Activated naive CD4-positive, alpha-beta T cell treated with anti-CD3 and anti-CD28 coated beads, Interleukin-2, amount 50 U/mL, for 24 hours (primary cell): ENCODE measurements at regions not wholly inside any gene's neighbourhood (a gene's known extent, or its start where the extent isn't known, plus 50 kb on each side); places are given as distances from the start of the nearest gene placed in this dataset.
"Not testable (repeated sequence)": the region's sequence is repeated elsewhere in the genome, so short reads cannot be mapped to it uniquely, and the experiment has no call there.

ENCODE experiments used
- H3K27ac Mint-ChIP-seq: one replicate; pipeline ENCODE4 v1.8.0; 2021; ENCODE audit warnings: mild to moderate bottlenecking, mixed read lengths
- H3K27me3 Mint-ChIP-seq: one replicate; pipeline ENCODE4 v1.8.0; 2021; ENCODE audit warnings: mixed read lengths
- H3K36me3 Mint-ChIP-seq: one replicate; pipeline ENCODE4 v1.8.0; 2021; ENCODE audit warnings: mixed read lengths
- H3K4me1 Mint-ChIP-seq: one replicate; pipeline ENCODE4 v1.8.0; 2021; ENCODE audit warnings: mixed read lengths
- H3K4me3 Mint-ChIP-seq: one replicate; pipeline ENCODE4 v1.8.0; 2021; ENCODE audit warnings: mild to moderate bottlenecking, mixed read lengths
- H3K9me3 Mint-ChIP-seq: one replicate; pipeline ENCODE4 v1.8.0; 2021; ENCODE audit warnings: mixed read lengths

- no peak overlapping the region for H3K27ac Mint-ChIP-seq
These were observed 65.6 kb upstream of the MAML3 start for GRCh38 chr4:140219567-140219966.

GRCh38 chr4:140219070-140219469 lies 65.1 kb upstream of the MAML3 start:
- not testable (repeated sequence) for H3K27ac Mint-ChIP-seq, H3K27me3 Mint-ChIP-seq, H3K36me3 Mint-ChIP-seq, H3K4me1 Mint-ChIP-seq, H3K4me3 Mint-ChIP-seq, H3K9me3 Mint-ChIP-seq

More at GRCh38 chr4:140219567-140219966, 65.6 kb upstream of the MAML3 start:
- H3K4me1 Mint-ChIP-seq: no peaks in the 10 kb centered on the region
- no peaks in the 10 kb centered on the region for H3K36me3 Mint-ChIP-seq
- H3K4me3 Mint-ChIP-seq: no peak overlapping the region
- H3K9me3 Mint-ChIP-seq: no peaks in the 10 kb centered on the region
- peaks cover 2% of the 10 kb centered on the region for H3K27me3 Mint-ChIP-seq

GRCh38 chr4:140213749-140214148 lies 59.8 kb upstream of the MAML3 start:
- H3K36me3 Mint-ChIP-seq: no peaks in the 10 kb centered on the region
- no peak overlapping the region for H3K4me3 Mint-ChIP-seq
- no peak overlapping the region for H3K27ac Mint-ChIP-seq
- no peaks in the 10 kb centered on the region for H3K4me1 Mint-ChIP-seq
- H3K9me3 Mint-ChIP-seq: no peaks in the 10 kb centered on the region
- H3K27me3 Mint-ChIP-seq: peaks cover 3% of the 10 kb centered on the region

- H3K4me3 Mint-ChIP-seq: no peak overlapping the region
- H3K36me3 Mint-ChIP-seq: no peaks in the 10 kb centered on the region
- peaks cover 3% of the 10 kb centered on the region for H3K27me3 Mint-ChIP-seq
- no peak overlapping the region for H3K27ac Mint-ChIP-seq
- H3K4me1 Mint-ChIP-seq: no peaks in the 10 kb centered on the region
- no peaks in the 10 kb centered on the region for H3K9me3 Mint-ChIP-seq
These were observed 59.1 kb upstream of the MAML3 start for GRCh38 chr4:140213116-140213515.

GRCh38 chr4:140212646-140213045 lies 58.7 kb upstream of the MAML3 start:
- H3K4me3 Mint-ChIP-seq: no peak overlapping the region
- H3K4me1 Mint-ChIP-seq: no peaks in the 10 kb centered on the region
- H3K27ac Mint-ChIP-seq: no peak overlapping the region
- no peaks in the 10 kb centered on the region for H3K36me3 Mint-ChIP-seq
- no peaks in the 10 kb centered on the region for H3K9me3 Mint-ChIP-seq
- H3K27me3 Mint-ChIP-seq: peaks cover 3% of the 10 kb centered on the region

GRCh38 chr4:140212194-140212593 lies 58.2 kb upstream of the MAML3 start:
- Mint-ChIP-seq H3K9me3 (no peaks in the 10 kb centered on the region), H3K4me3 (no peak overlapping the region), H3K27ac (no peak overlapping the region), H3K4me1 (no peaks in the 10 kb centered on the region), H3K36me3 (no peaks in the 10 kb centered on the region), H3K27me3 (peaks cover 3% of the 10 kb centered on the region)

- Mint-ChIP-seq H3K36me3 (no peaks in the 10 kb centered on the region), H3K27me3 (peaks cover 3% of the 10 kb centered on the region), H3K4me3 (no peak overlapping the region), H3K4me1 (no peaks in the 10 kb centered on the region), H3K27ac (no peak overlapping the region), H3K9me3 (no peaks in the 10 kb centered on the region)
These were observed 57.7 kb upstream of the MAML3 start for GRCh38 chr4:140211693-140212092.

- no peaks in the 10 kb centered on the region for H3K4me1 Mint-ChIP-seq
- H3K4me3 Mint-ChIP-seq: no peak overlapping the region
- H3K9me3 Mint-ChIP-seq: no peaks in the 10 kb centered on the region
- no peak overlapping the region for H3K27ac Mint-ChIP-seq
- H3K36me3 Mint-ChIP-seq: no peaks in the 10 kb centered on the region
- peaks cover 3% of the 10 kb centered on the region for H3K27me3 Mint-ChIP-seq
These were observed 57.2 kb upstream of the MAML3 start for GRCh38 chr4:140211161-140211560.

- Mint-ChIP-seq H3K27me3 (no peaks in the 10 kb centered on the region), H3K27ac (no peak overlapping the region), H3K4me3 (no peak overlapping the region), H3K36me3 (no peaks in the 10 kb centered on the region), H3K4me1 (no peaks in the 10 kb centered on the region), H3K9me3 (no peaks in the 10 kb centered on the region)
These were observed 54.9 kb upstream of the MAML3 start for GRCh38 chr4:140208921-140209320.
